ENCODE measurements at regions not wholly inside any gene's neighbourhood (a gene's known extent, or its start where the extent isn't known, plus 50 kb on each side); places are given as distances from the start of the nearest gene placed in this dataset.
A peak's percentile ranks its signal among the peaks of the same experiment; 100 is the strongest.

GRCh38 chr20:6178537-6178936 is 55.7 kb upstream of the FERMT1 start:
- DNase-seq: peak; percentile 3

GRCh38 chr20:6173481-6173880 is 50.7 kb upstream of the FERMT1 start:
- DNase-seq: no peak

Data from NCI-H1436 (cell line).